Endothelial cell of umbilical vein (primary cell): ENCODE measurements at regions not wholly inside any gene's neighbourhood (a gene's known extent, or its start where the extent isn't known, plus 50 kb on each side); places are given as distances from the start of the nearest gene placed in this dataset.

Experiments used
- BruUV-seq: library from RNA; stranded (reverse); fragments of 400-500 nt; replicated peaks from 2 replicates; lab custom pipeline; 2021; lab: Mats Ljungman, UMichigan
- CTCF ChIA-PET: fragments of 300-600, 350-600 bp; sonication (Branson Sonifier 250); formaldehyde crosslinking; loops from one replicate; lab custom pipeline; 2021; ENCODE audit warnings: antibody characterized with exemption, inconsistent platforms; lab: Charles Lee
- POLR2A ChIA-PET: fragments of 300-600, 350-600 bp; sonication (Branson Sonifier 250); formaldehyde crosslinking; loops from one replicate; lab custom pipeline; 2021; ENCODE audit warnings: antibody characterized with exemption, inconsistent platforms; lab: Charles Lee
- DNase-seq: peaks from one replicate; pipeline ENCODE4 v3.0.0-alpha.2; 2011; ENCODE audit warnings: low read depth, low spot score
- FAIRE-seq: peaks from 2 replicates; lab custom pipeline; 2011; peaks lifted over from hg19 to GRCh38; lab: Jason Lieb, UNC
- H2AFZ ChIP-seq: 2 replicates; pipeline ENCODE4 v1.6.0; 2012; ENCODE audit warnings: low read depth, low read length, control low read depth, inconsistent platforms
- H3K27ac ChIP-seq: 2 replicates; pipeline ENCODE4 v1.5.1; 2011; ENCODE audit warnings: low read depth, mild to moderate bottlenecking, control low read depth, low read length, moderate library complexity; ENCODE audit not compliant: insufficient read depth
- H3K27me3 ChIP-seq, 2 experiments: 2 replicates each; pipeline versions ENCODE4 v1.6.0 to v1.6.1; 2011; ENCODE audit warnings: low read length in 2 of 2, mixed read lengths in 1 of 2; ENCODE audit not compliant: control insufficient read depth in 2 of 2, insufficient read depth in 2 of 2
- H3K36me3 ChIP-seq, 2 experiments: 2 replicates in 1 of 2; 3 replicates in 1 of 2; pipeline ENCODE4 v1.5.1; 2011; ENCODE audit warnings: low read length in 2 of 2, mild to moderate bottlenecking in 1 of 2, moderate library complexity in 1 of 2; ENCODE audit not compliant: control insufficient read depth in 2 of 2, insufficient read depth in 2 of 2; ENCODE audit errors: extremely low read depth in 1 of 2
- H3K4me1 ChIP-seq: 3 replicates; pipeline ENCODE4 v1.5.1; 2011; ENCODE audit warnings: mild to moderate bottlenecking, low read length; ENCODE audit not compliant: control insufficient read depth, insufficient read depth; ENCODE audit errors: extremely low read depth
- H3K4me2 ChIP-seq: 2 replicates; pipeline ENCODE4 v1.6.1; 2011; ENCODE audit warnings: low read length, control low read depth, mixed read lengths; ENCODE audit not compliant: insufficient read depth
- H3K4me3 ChIP-seq, 3 experiments: fragments of 200-600 bp in 1 of 3; sonication (generic), shearing (Covaris generic) in 1 of 3; replicated peaks in 1 of 3; 2 replicates each; pipeline ENCODE4 v1.5.1; 2011 to 2016; ENCODE audit warnings: control low read depth in 3 of 3, low read length in 3 of 3, mild to moderate bottlenecking in 2 of 3, inconsistent platforms in 1 of 3, low read depth in 1 of 3, moderate library complexity in 1 of 3; ENCODE audit not compliant: insufficient read depth in 1 of 3
- H3K79me2 ChIP-seq: 2 replicates; pipeline ENCODE4 v1.6.0; 2012; ENCODE audit warnings: low read length, inconsistent platforms; ENCODE audit not compliant: control insufficient read depth, insufficient read depth
- H3K9ac ChIP-seq: replicated peaks from 2 replicates; pipeline ENCODE3; 2011; ENCODE audit warnings: low read length, control low read depth; ENCODE audit not compliant: insufficient read depth; ENCODE audit errors: extremely low read depth
- H3K9me1 ChIP-seq: replicated peaks from 3 replicates; pipeline ENCODE4 v1.6.0; 2011; ENCODE audit warnings: mild to moderate bottlenecking, low read length; ENCODE audit not compliant: control insufficient read depth, insufficient read depth; ENCODE audit errors: extremely low read depth
- H3K9me3 ChIP-seq: replicated peaks from 2 replicates; pipeline ENCODE4 v1.5.1; 2012; ENCODE audit warnings: low read length, inconsistent platforms; ENCODE audit not compliant: control insufficient read depth, insufficient read depth
- H4K20me1 ChIP-seq: replicated peaks from 2 replicates; pipeline ENCODE3; 2011; ENCODE audit warnings: mild to moderate bottlenecking, low read length; ENCODE audit not compliant: control insufficient read depth, insufficient read depth; ENCODE audit errors: extremely low read depth
- EZH2 ChIP-seq: IDR thresholded peaks from 2 replicates; pipeline ENCODE4 v1.6.1; 2012; ENCODE audit warnings: borderline replicate concordance, low read depth, mild to moderate bottlenecking, moderate library complexity, low read length, inconsistent platforms; ENCODE audit not compliant: severe bottlenecking
- FOS ChIP-seq: IDR thresholded peaks from 2 replicates; pipeline ENCODE4 v1.6.1; 2011; ENCODE audit warnings: mild to moderate bottlenecking, low read length, moderate library complexity, borderline replicate concordance; ENCODE audit not compliant: insufficient read depth
- GATA2 ChIP-seq: IDR thresholded peaks from 2 replicates; pipeline ENCODE4 v1.7.0; 2011; ENCODE audit warnings: low read depth, mild to moderate bottlenecking, moderate library complexity, mixed read lengths, low read length; ENCODE audit not compliant: insufficient read length, insufficient read depth
- JUN ChIP-seq: IDR thresholded peaks from 2 replicates; pipeline ENCODE4 v1.6.1; 2011; ENCODE audit warnings: borderline replicate concordance, low read depth; ENCODE audit not compliant: insufficient read length, insufficient read depth
- MYC ChIP-seq: IDR thresholded peaks from one replicate; pipeline ENCODE4 v1.6.1; 2011; ENCODE audit warnings: mild to moderate bottlenecking, low read depth, low read length
- POLR2A ChIP-seq: IDR thresholded peaks from 2 replicates; pipeline ENCODE4 v1.6.1; 2012; ENCODE audit warnings: low read depth, mild to moderate bottlenecking, control low read depth, low read length
- POLR2AphosphoS5 ChIP-seq: IDR thresholded peaks from 2 replicates; pipeline ENCODE4 v1.6.1; 2012; ENCODE audit warnings: low read depth, mild to moderate bottlenecking, control low read depth, low read length, moderate library complexity; ENCODE audit not compliant: insufficient read depth
- dilution Hi-C: fragments of 300-500 bp; cut with MboI; formaldehyde crosslinking; loops from one replicate; pipeline ENCODE4 v1.15.0; 2019; ENCODE audit warnings: low sequenced_read_pairs; ENCODE audit not compliant: extremely low pct_ligation_motif_present
- intact Hi-C: fragments of 100-400 bp; cut with micrococcal nuclease; formaldehyde crosslinking; loops from one replicate; pipeline ENCODE4 v1.10.0; 2022
- TF ChIP-seq, protein P1 (sequence below): IDR thresholded peaks from 2 replicates; pipeline ENCODE4 v1.6.1; 2011; ENCODE audit not compliant: insufficient read depth, insufficient read length
- TF ChIP-seq, protein P2 (sequence below), 2 donors: IDR thresholded peaks; 1 replicate in 1 of 2; 2 replicates in 1 of 2; pipeline ENCODE4 v1.5.1; 2011; ENCODE audit warnings: low read length in 2 of 2, mild to moderate bottlenecking in 2 of 2, moderate library complexity in 2 of 2, control low read depth in 1 of 2, inconsistent platforms in 1 of 2, low read depth in 1 of 2; ENCODE audit not compliant: insufficient read depth in 1 of 2; ENCODE audit errors: extremely low read depth in 1 of 2

DNA sequence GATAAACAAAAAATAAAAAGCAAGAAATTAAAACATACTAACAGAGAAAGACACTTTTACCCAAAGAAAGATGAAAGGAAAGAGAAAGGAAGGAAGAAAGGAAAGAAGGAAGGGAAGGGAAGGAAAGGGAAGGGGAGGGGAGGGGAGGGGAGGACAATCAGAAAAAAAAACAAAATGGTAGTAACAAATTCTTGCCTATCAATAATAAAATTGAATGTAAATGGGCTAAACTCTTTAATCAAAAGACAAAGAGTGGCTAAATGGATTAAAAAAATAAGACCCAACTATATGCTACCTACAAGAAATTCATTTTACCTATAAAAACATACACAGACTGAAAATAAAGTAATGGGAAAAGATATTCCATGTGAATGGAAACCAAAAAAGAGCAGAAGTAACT lies 372.9 kb upstream of the NFIA start:
- POLR2A ChIA-PET, result no interaction called here
- TF ChIP-seq EZH2, result no peak
- no peak for TF ChIP-seq FOS
- TF ChIP-seq, protein P1, sequence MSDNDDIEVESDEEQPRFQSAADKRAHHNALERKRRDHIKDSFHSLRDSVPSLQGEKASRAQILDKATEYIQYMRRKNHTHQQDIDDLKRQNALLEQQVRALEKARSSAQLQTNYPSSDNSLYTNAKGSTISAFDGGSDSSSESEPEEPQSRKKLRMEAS, result no peak
- TF ChIP-seq, protein P2, sequence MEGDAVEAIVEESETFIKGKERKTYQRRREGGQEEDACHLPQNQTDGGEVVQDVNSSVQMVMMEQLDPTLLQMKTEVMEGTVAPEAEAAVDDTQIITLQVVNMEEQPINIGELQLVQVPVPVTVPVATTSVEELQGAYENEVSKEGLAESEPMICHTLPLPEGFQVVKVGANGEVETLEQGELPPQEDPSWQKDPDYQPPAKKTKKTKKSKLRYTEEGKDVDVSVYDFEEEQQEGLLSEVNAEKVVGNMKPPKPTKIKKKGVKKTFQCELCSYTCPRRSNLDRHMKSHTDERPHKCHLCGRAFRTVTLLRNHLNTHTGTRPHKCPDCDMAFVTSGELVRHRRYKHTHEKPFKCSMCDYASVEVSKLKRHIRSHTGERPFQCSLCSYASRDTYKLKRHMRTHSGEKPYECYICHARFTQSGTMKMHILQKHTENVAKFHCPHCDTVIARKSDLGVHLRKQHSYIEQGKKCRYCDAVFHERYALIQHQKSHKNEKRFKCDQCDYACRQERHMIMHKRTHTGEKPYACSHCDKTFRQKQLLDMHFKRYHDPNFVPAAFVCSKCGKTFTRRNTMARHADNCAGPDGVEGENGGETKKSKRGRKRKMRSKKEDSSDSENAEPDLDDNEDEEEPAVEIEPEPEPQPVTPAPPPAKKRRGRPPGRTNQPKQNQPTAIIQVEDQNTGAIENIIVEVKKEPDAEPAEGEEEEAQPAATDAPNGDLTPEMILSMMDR (IDR thresholded peaks at IDR 0.05; ENCODE audit: extremely low read depth in 1 of 2, insufficient read depth in 1 of 2, low read depth in 1 of 2, low read length in 2 of 2), result no peak
- TF ChIP-seq POLR2A, result no peak
- no peak for TF ChIP-seq JUN
- TF ChIP-seq GATA2, result no peak
- TF ChIP-seq MYC, result no peak
- TF ChIP-seq POLR2AphosphoS5, result no peak
- Histone ChIP-seq H3K27ac (no peak overlapping the region), H3K4me2 (no peak overlapping the region), H2AFZ (no peak overlapping the region), H3K9me3 (no peaks in the 10 kb centered on the region), H3K9ac (no peak overlapping the region), H3K4me1 (no peaks in the 10 kb centered on the region), H3K79me2 (no peaks in the 10 kb centered on the region), H3K9me1 (no peaks in the 10 kb centered on the region), H4K20me1 (no peaks in the 10 kb centered on the region), H3K27me3 (no peaks in the 10 kb centered on the region), H3K36me3 (no peaks in the 10 kb centered on the region), H3K4me3 (no peak overlapping the region)
- DNase-seq, result no peak
- no TSS peak for BruUV-seq
- CTCF ChIA-PET, result no interaction called here
- intact Hi-C loops, result no loop called here
- dilution Hi-C loops, result no loop called here
- FAIRE-seq, result no peak
